PFSK-1 (cell line): ENCODE measurements at regions not wholly inside any gene's neighbourhood (a gene's known extent, or its start where the extent isn't known, plus 50 kb on each side); places are given as distances from the start of the nearest gene placed in this dataset.

Source experiments
- POLR2AphosphoS5 ChIP-seq: IDR thresholded peaks from 2 replicates; pipeline ENCODE4 v1.6.1; 2012; ENCODE audit warnings: low read depth, mild to moderate bottlenecking, control low read depth, low read length, moderate library complexity
- TAF1 ChIP-seq: IDR thresholded peaks from 2 replicates; pipeline ENCODE4 v1.6.1; 2012; ENCODE audit warnings: low read length, control low read depth, borderline replicate concordance; ENCODE audit not compliant: insufficient read depth

GRCh38 chr5:168165221-168165914 lies 126.1 kb upstream of the WWC1 start:
- TF ChIP-seq POLR2AphosphoS5 = no peak
- no peak for TF ChIP-seq TAF1
